SW480 (cell line): ENCODE measurements at regions not wholly inside any gene's neighbourhood (a gene's known extent, or its start where the extent isn't known, plus 50 kb on each side); places are given as distances from the start of the nearest gene placed in this dataset.

Source experiments
- DNase-seq: peaks from one replicate; pipeline ENCODE4 v3.0.0-alpha.2; 2016; ENCODE audit warnings: low spot score

- no peak for DNase-seq
Observed at GRCh38 chr11:98871690-98872089, 149.1 kb upstream of the CNTN5 start.

GRCh38 chr11:98874050-98874449 lies 146.7 kb upstream of the CNTN5 start:
- DNase-seq, result no peak

- DNase-seq, result no peak
Observed at GRCh38 chr11:98895936-98896335, 124.8 kb upstream of the CNTN5 start.

GRCh38 chr11:98940913-98941312 lies 79.8 kb upstream of the CNTN5 start:
- DNase-seq, result peak; percentile 18

- no peak for DNase-seq
Observed at GRCh38 chr11:98944461-98944860, 76.3 kb upstream of the CNTN5 start.

GRCh38 chr11:98952107-98952506 lies 68.6 kb upstream of the CNTN5 start:
- no peak for DNase-seq

GRCh38 chr11:98955551-98955950 lies 65.2 kb upstream of the CNTN5 start:
- DNase-seq, result no peak

- DNase-seq, result no peak
Observed at GRCh38 chr11:98964146-98964545, 56.6 kb upstream of the CNTN5 start.

- DNase-seq, result no peak
Observed at GRCh38 chr11:98965358-98965757, 55.4 kb upstream of the CNTN5 start.

- no peak for DNase-seq
Observed at GRCh38 chr11:98965775-98966174, 55.0 kb upstream of the CNTN5 start.

- no peak for DNase-seq
Observed at GRCh38 chr11:98967005-98967404, 53.7 kb upstream of the CNTN5 start.
